OCI-LY1 (cell line): ENCODE measurements at regions not wholly inside any gene's neighbourhood (a gene's known extent, or its start where the extent isn't known, plus 50 kb on each side); places are given as distances from the start of the nearest gene placed in this dataset.

Experiments used
- CTCF ChIP-seq: fragments of 200-600 bp; sonication (generic), shearing (Covaris generic); IDR thresholded peaks from 2 replicates; pipeline ENCODE4 v1.5.1; 2017; ENCODE audit warnings: mild to moderate bottlenecking, antibody characterized with exemption, low read length, moderate library complexity, mixed read lengths
- EZH2 ChIP-seq: fragments of 200-600 bp; sonication (generic), shearing (Covaris generic); IDR thresholded peaks from 2 replicates; pipeline ENCODE4 v1.8.0; 2017; ENCODE audit warnings: borderline replicate concordance, mixed run types, mild to moderate bottlenecking, antibody characterized with exemption, low read length, moderate library complexity, mixed read lengths

GRCh38 chr5:176712546-176713304 is 65.4 kb downstream of the TSPAN17 start:
- TF ChIP-seq CTCF (no peak), EZH2 (no peak)
